ENCODE measurements at regions not wholly inside any gene's neighbourhood (a gene's known extent, or its start where the extent isn't known, plus 50 kb on each side); places are given as distances from the start of the nearest gene placed in this dataset.

GRCh38 chr6:97630604-97631003, 347.6 kb upstream of the MMS22L start:
- no peak overlapping the region for H3K4me3 ChIP-seq (ENCODE audit: low read depth, low read length)
- TF ChIP-seq CTCF (IDR thresholded peaks at IDR 0.05; ENCODE audit: low read depth, low read length), result no peak

GRCh38 chr6:97632341-97632740, 349.3 kb upstream of the MMS22L start:
- H3K4me3 ChIP-seq (ENCODE audit: low read depth, low read length), result no peak overlapping the region
- TF ChIP-seq CTCF (IDR thresholded peaks at IDR 0.05; ENCODE audit: low read depth, low read length), result no peak

- TF ChIP-seq CTCF (IDR thresholded peaks at IDR 0.05; ENCODE audit: low read depth, low read length), result no peak
- no peak overlapping the region for H3K4me3 ChIP-seq (ENCODE audit: low read depth, low read length)
These were observed 356.7 kb upstream of the MMS22L start for GRCh38 chr6:97639702-97640101.

GRCh38 chr6:97644353-97644752, 361.3 kb upstream of the MMS22L start:
- no peak for TF ChIP-seq CTCF (IDR thresholded peaks at IDR 0.05; ENCODE audit: low read depth, low read length)
- no peak overlapping the region for H3K4me3 ChIP-seq (ENCODE audit: low read depth, low read length)

- no peak for TF ChIP-seq CTCF (IDR thresholded peaks at IDR 0.05; ENCODE audit: low read depth, low read length)
- no peak overlapping the region for H3K4me3 ChIP-seq (ENCODE audit: low read depth, low read length)
These were observed 362.7 kb upstream of the MMS22L start for GRCh38 chr6:97645757-97646156.

GRCh38 chr6:97653076-97653475, 370.1 kb upstream of the MMS22L start:
- no peak overlapping the region for H3K4me3 ChIP-seq (ENCODE audit: low read depth, low read length)
- TF ChIP-seq CTCF (IDR thresholded peaks at IDR 0.05; ENCODE audit: low read depth, low read length), result no peak

- no peak for TF ChIP-seq CTCF (IDR thresholded peaks at IDR 0.05; ENCODE audit: low read depth, low read length)
- H3K4me3 ChIP-seq (ENCODE audit: low read depth, low read length), result no peak overlapping the region
These were observed 370.5 kb upstream of the MMS22L start for GRCh38 chr6:97653517-97653916.

All from WI38 (cell line).